WTC11 (cell line): ENCODE measurements at regions not wholly inside any gene's neighbourhood (a gene's known extent, or its start where the extent isn't known, plus 50 kb on each side); places are given as distances from the start of the nearest gene placed in this dataset.

ENCODE experiments used
- FOXJ3 ChIP-seq: sonication (generic); formaldehyde crosslinking; IDR thresholded peaks from 2 replicates; pipeline ENCODE4 v1.9.0; 2021; ENCODE audit warnings: missing genetic modification reagents, mild to moderate bottlenecking, borderline replicate concordance
- MYBL2 ChIP-seq: sonication (generic); formaldehyde crosslinking; IDR thresholded peaks from 2 replicates; pipeline ENCODE4 v1.8.1; 2023; ENCODE audit warnings: mild to moderate bottlenecking, moderate library complexity, missing genetic modification reagents
- ZBTB21 ChIP-seq: sonication (generic); formaldehyde crosslinking; IDR thresholded peaks from 2 replicates; pipeline ENCODE4 v1.8.1; 2023; ENCODE audit warnings: mild to moderate bottlenecking, missing genetic modification reagents, borderline replicate concordance
- TF ChIP-seq, protein P1 (sequence below): fragments of 200-600 bp; IDR thresholded peaks from 2 replicates; pipeline ENCODE4 v1.8.0; 2022; ENCODE audit warnings: antibody characterized with exemption
- TF ChIP-seq, protein P2 (sequence below): sonication (generic); formaldehyde crosslinking; IDR thresholded peaks from 2 replicates; pipeline ENCODE4 v1.8.0; 2022; ENCODE audit warnings: mild to moderate bottlenecking, missing genetic modification reagents
- TF ChIP-seq, protein P3 (sequence below): sonication (generic); formaldehyde crosslinking; IDR thresholded peaks from 2 replicates; pipeline ENCODE4 v1.8.0; 2022; ENCODE audit warnings: mild to moderate bottlenecking, missing genetic modification reagents
- TF ChIP-seq, protein P4 (sequence below): sonication (generic); formaldehyde crosslinking; IDR thresholded peaks from 2 replicates; pipeline ENCODE4 v1.8.0; 2022; ENCODE audit warnings: mild to moderate bottlenecking, missing genetic modification reagents
- TF ChIP-seq, protein P5 (sequence below): sonication (generic); formaldehyde crosslinking; IDR thresholded peaks from 2 replicates; pipeline ENCODE4 v1.8.1; 2023; ENCODE audit warnings: mild to moderate bottlenecking, missing genetic modification reagents, moderate library complexity

DNA sequence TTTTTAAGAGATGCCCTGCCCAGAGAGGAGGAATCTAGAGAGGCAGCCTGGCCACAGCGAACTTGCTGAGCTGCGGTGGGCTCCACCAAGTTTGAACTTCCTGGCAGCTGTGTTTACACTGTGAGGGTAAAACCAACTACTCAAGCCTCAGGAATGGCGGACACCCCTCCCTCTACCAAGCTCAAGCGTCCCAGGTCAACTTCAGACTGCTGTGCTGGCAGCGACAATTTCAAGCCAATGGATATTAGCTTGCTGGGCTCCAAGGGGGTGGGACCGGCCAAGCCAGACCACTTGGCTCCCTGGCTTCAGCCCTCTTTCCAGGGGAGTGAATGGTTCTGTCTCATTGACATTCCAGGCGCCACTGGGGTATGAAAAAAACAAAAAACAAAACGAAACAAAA, 289.4 kb downstream of the KCNS3 start:
- TF ChIP-seq FOXJ3 (CRISPR knock-in tag) (no peak), MYBL2 (CRISPR knock-in tag) (no peak), ZBTB21 (CRISPR knock-in tag) (no peak)
- TF ChIP-seq, protein P1, sequence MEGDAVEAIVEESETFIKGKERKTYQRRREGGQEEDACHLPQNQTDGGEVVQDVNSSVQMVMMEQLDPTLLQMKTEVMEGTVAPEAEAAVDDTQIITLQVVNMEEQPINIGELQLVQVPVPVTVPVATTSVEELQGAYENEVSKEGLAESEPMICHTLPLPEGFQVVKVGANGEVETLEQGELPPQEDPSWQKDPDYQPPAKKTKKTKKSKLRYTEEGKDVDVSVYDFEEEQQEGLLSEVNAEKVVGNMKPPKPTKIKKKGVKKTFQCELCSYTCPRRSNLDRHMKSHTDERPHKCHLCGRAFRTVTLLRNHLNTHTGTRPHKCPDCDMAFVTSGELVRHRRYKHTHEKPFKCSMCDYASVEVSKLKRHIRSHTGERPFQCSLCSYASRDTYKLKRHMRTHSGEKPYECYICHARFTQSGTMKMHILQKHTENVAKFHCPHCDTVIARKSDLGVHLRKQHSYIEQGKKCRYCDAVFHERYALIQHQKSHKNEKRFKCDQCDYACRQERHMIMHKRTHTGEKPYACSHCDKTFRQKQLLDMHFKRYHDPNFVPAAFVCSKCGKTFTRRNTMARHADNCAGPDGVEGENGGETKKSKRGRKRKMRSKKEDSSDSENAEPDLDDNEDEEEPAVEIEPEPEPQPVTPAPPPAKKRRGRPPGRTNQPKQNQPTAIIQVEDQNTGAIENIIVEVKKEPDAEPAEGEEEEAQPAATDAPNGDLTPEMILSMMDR, result no peak
- TF ChIP-seq, protein P2, sequence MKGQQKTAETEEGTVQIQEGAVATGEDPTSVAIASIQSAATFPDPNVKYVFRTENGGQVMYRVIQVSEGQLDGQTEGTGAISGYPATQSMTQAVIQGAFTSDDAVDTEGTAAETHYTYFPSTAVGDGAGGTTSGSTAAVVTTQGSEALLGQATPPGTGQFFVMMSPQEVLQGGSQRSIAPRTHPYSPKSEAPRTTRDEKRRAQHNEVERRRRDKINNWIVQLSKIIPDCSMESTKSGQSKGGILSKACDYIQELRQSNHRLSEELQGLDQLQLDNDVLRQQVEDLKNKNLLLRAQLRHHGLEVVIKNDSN (CRISPR knock-in tag), result no peak
- TF ChIP-seq, protein P3, sequence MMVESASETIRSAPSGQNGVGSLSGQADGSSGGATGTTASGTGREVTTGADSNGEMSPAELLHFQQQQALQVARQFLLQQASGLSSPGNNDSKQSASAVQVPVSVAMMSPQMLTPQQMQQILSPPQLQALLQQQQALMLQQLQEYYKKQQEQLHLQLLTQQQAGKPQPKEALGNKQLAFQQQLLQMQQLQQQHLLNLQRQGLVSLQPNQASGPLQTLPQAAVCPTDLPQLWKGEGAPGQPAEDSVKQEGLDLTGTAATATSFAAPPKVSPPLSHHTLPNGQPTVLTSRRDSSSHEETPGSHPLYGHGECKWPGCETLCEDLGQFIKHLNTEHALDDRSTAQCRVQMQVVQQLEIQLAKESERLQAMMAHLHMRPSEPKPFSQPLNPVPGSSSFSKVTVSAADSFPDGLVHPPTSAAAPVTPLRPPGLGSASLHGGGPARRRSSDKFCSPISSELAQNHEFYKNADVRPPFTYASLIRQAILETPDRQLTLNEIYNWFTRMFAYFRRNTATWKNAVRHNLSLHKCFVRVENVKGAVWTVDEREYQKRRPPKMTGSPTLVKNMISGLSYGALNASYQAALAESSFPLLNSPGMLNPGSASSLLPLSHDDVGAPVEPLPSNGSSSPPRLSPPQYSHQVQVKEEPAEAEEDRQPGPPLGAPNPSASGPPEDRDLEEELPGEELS, result no peak
- TF ChIP-seq, protein P4, sequence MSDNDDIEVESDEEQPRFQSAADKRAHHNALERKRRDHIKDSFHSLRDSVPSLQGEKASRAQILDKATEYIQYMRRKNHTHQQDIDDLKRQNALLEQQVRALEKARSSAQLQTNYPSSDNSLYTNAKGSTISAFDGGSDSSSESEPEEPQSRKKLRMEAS, result no peak
- TF ChIP-seq, protein P5, sequence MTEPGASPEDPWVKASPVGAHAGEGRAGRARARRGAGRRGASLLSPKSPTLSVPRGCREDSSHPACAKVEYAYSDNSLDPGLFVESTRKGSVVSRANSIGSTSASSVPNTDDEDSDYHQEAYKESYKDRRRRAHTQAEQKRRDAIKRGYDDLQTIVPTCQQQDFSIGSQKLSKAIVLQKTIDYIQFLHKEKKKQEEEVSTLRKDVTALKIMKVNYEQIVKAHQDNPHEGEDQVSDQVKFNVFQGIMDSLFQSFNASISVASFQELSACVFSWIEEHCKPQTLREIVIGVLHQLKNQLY, result no peak
